Endothelial cell of umbilical vein (primary cell): ENCODE measurements at regions not wholly inside any gene's neighbourhood (a gene's known extent, or its start where the extent isn't known, plus 50 kb on each side); places are given as distances from the start of the nearest gene placed in this dataset.

Source experiments
- BruUV-seq: library from RNA; stranded (reverse); fragments of 400-500 nt; replicated peaks from 2 replicates; lab custom pipeline; 2021; lab: Mats Ljungman, UMichigan
- CTCF ChIA-PET: fragments of 300-600, 350-600 bp; sonication (Branson Sonifier 250); formaldehyde crosslinking; loops from one replicate; lab custom pipeline; 2021; ENCODE audit warnings: antibody characterized with exemption, inconsistent platforms; lab: Charles Lee
- POLR2A ChIA-PET: fragments of 300-600, 350-600 bp; sonication (Branson Sonifier 250); formaldehyde crosslinking; loops from one replicate; lab custom pipeline; 2021; ENCODE audit warnings: antibody characterized with exemption, inconsistent platforms; lab: Charles Lee
- DNase-seq: peaks from one replicate; pipeline ENCODE4 v3.0.0-alpha.2; 2011; ENCODE audit warnings: low read depth, low spot score
- FAIRE-seq: peaks from 2 replicates; lab custom pipeline; 2011; peaks lifted over from hg19 to GRCh38; lab: Jason Lieb, UNC
- H2AFZ ChIP-seq: 2 replicates; pipeline ENCODE4 v1.6.0; 2012; ENCODE audit warnings: low read depth, low read length, control low read depth, inconsistent platforms
- H3K27ac ChIP-seq: 2 replicates; pipeline ENCODE4 v1.5.1; 2011; ENCODE audit warnings: low read depth, mild to moderate bottlenecking, control low read depth, low read length, moderate library complexity; ENCODE audit not compliant: insufficient read depth
- H3K27me3 ChIP-seq, 2 experiments: 2 replicates each; pipeline versions ENCODE4 v1.6.0 to v1.6.1; 2011; ENCODE audit warnings: low read length in 2 of 2, mixed read lengths in 1 of 2; ENCODE audit not compliant: control insufficient read depth in 2 of 2, insufficient read depth in 2 of 2
- H3K36me3 ChIP-seq, 2 experiments: 2 replicates in 1 of 2; 3 replicates in 1 of 2; pipeline ENCODE4 v1.5.1; 2011; ENCODE audit warnings: low read length in 2 of 2, mild to moderate bottlenecking in 1 of 2, moderate library complexity in 1 of 2; ENCODE audit not compliant: control insufficient read depth in 2 of 2, insufficient read depth in 2 of 2; ENCODE audit errors: extremely low read depth in 1 of 2
- H3K4me1 ChIP-seq: 3 replicates; pipeline ENCODE4 v1.5.1; 2011; ENCODE audit warnings: mild to moderate bottlenecking, low read length; ENCODE audit not compliant: control insufficient read depth, insufficient read depth; ENCODE audit errors: extremely low read depth
- H3K4me2 ChIP-seq: 2 replicates; pipeline ENCODE4 v1.6.1; 2011; ENCODE audit warnings: low read length, control low read depth, mixed read lengths; ENCODE audit not compliant: insufficient read depth
- H3K4me3 ChIP-seq, 3 experiments: fragments of 200-600 bp in 1 of 3; sonication (generic), shearing (Covaris generic) in 1 of 3; replicated peaks in 1 of 3; 2 replicates each; pipeline ENCODE4 v1.5.1; 2011 to 2016; ENCODE audit warnings: control low read depth in 3 of 3, low read length in 3 of 3, mild to moderate bottlenecking in 2 of 3, inconsistent platforms in 1 of 3, low read depth in 1 of 3, moderate library complexity in 1 of 3; ENCODE audit not compliant: insufficient read depth in 1 of 3
- H3K79me2 ChIP-seq: 2 replicates; pipeline ENCODE4 v1.6.0; 2012; ENCODE audit warnings: low read length, inconsistent platforms; ENCODE audit not compliant: control insufficient read depth, insufficient read depth
- H3K9ac ChIP-seq: replicated peaks from 2 replicates; pipeline ENCODE3; 2011; ENCODE audit warnings: low read length, control low read depth; ENCODE audit not compliant: insufficient read depth; ENCODE audit errors: extremely low read depth
- H3K9me1 ChIP-seq: replicated peaks from 3 replicates; pipeline ENCODE4 v1.6.0; 2011; ENCODE audit warnings: mild to moderate bottlenecking, low read length; ENCODE audit not compliant: control insufficient read depth, insufficient read depth; ENCODE audit errors: extremely low read depth
- H3K9me3 ChIP-seq: replicated peaks from 2 replicates; pipeline ENCODE4 v1.5.1; 2012; ENCODE audit warnings: low read length, inconsistent platforms; ENCODE audit not compliant: control insufficient read depth, insufficient read depth
- H4K20me1 ChIP-seq: replicated peaks from 2 replicates; pipeline ENCODE3; 2011; ENCODE audit warnings: mild to moderate bottlenecking, low read length; ENCODE audit not compliant: control insufficient read depth, insufficient read depth; ENCODE audit errors: extremely low read depth
- CTCF ChIP-seq, 2 donors: IDR thresholded peaks; 1 replicate in 1 of 2; 2 replicates in 1 of 2; pipeline ENCODE4 v1.5.1; 2011; ENCODE audit warnings: low read length in 2 of 2, mild to moderate bottlenecking in 2 of 2, moderate library complexity in 2 of 2, control low read depth in 1 of 2, inconsistent platforms in 1 of 2, low read depth in 1 of 2; ENCODE audit not compliant: insufficient read depth in 1 of 2; ENCODE audit errors: extremely low read depth in 1 of 2
- EZH2 ChIP-seq: IDR thresholded peaks from 2 replicates; pipeline ENCODE4 v1.6.1; 2012; ENCODE audit warnings: borderline replicate concordance, low read depth, mild to moderate bottlenecking, moderate library complexity, low read length, inconsistent platforms; ENCODE audit not compliant: severe bottlenecking
- FOS ChIP-seq: IDR thresholded peaks from 2 replicates; pipeline ENCODE4 v1.6.1; 2011; ENCODE audit warnings: mild to moderate bottlenecking, low read length, moderate library complexity, borderline replicate concordance; ENCODE audit not compliant: insufficient read depth
- GATA2 ChIP-seq: IDR thresholded peaks from 2 replicates; pipeline ENCODE4 v1.7.0; 2011; ENCODE audit warnings: low read depth, mild to moderate bottlenecking, moderate library complexity, mixed read lengths, low read length; ENCODE audit not compliant: insufficient read length, insufficient read depth
- JUN ChIP-seq: IDR thresholded peaks from 2 replicates; pipeline ENCODE4 v1.6.1; 2011; ENCODE audit warnings: borderline replicate concordance, low read depth; ENCODE audit not compliant: insufficient read length, insufficient read depth
- MYC ChIP-seq: IDR thresholded peaks from one replicate; pipeline ENCODE4 v1.6.1; 2011; ENCODE audit warnings: mild to moderate bottlenecking, low read depth, low read length
- POLR2A ChIP-seq: IDR thresholded peaks from 2 replicates; pipeline ENCODE4 v1.6.1; 2012; ENCODE audit warnings: low read depth, mild to moderate bottlenecking, control low read depth, low read length
- POLR2AphosphoS5 ChIP-seq: IDR thresholded peaks from 2 replicates; pipeline ENCODE4 v1.6.1; 2012; ENCODE audit warnings: low read depth, mild to moderate bottlenecking, control low read depth, low read length, moderate library complexity; ENCODE audit not compliant: insufficient read depth
- dilution Hi-C: fragments of 300-500 bp; cut with MboI; formaldehyde crosslinking; loops from one replicate; pipeline ENCODE4 v1.15.0; 2019; ENCODE audit warnings: low sequenced_read_pairs; ENCODE audit not compliant: extremely low pct_ligation_motif_present
- intact Hi-C: fragments of 100-400 bp; cut with micrococcal nuclease; formaldehyde crosslinking; loops from one replicate; pipeline ENCODE4 v1.10.0; 2022
- TF ChIP-seq, protein P1 (sequence below): IDR thresholded peaks from 2 replicates; pipeline ENCODE4 v1.6.1; 2011; ENCODE audit not compliant: insufficient read depth, insufficient read length

- no TSS peak for BruUV-seq
- TF ChIP-seq JUN = no peak
- TF ChIP-seq EZH2 = no peak
- TF ChIP-seq POLR2AphosphoS5 = no peak
- no peak for TF ChIP-seq MYC
- no peak for TF ChIP-seq GATA2
- TF ChIP-seq CTCF (IDR thresholded peaks at IDR 0.05; ENCODE audit: extremely low read depth in 1 of 2, insufficient read depth in 1 of 2, low read depth in 1 of 2, low read length in 2 of 2) = no peak
- TF ChIP-seq, protein P1, sequence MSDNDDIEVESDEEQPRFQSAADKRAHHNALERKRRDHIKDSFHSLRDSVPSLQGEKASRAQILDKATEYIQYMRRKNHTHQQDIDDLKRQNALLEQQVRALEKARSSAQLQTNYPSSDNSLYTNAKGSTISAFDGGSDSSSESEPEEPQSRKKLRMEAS = no peak
- no peak for TF ChIP-seq FOS
- TF ChIP-seq POLR2A = no peak
- no peak overlapping the region for H3K4me2 ChIP-seq
- no peak overlapping the region for H2AFZ ChIP-seq
- FAIRE-seq (no peak), DNase-seq (no peak)
- no peaks in the 10 kb centered on the region for H3K79me2 ChIP-seq
- no peaks in the 10 kb centered on the region for H3K4me1 ChIP-seq
- intact Hi-C loops (no loop called here), dilution Hi-C loops (no loop called here)
- ChIA-PET CTCF (no interaction called here), POLR2A (no interaction called here)
- no peaks in the 10 kb centered on the region for H3K27me3 ChIP-seq
- H3K36me3 ChIP-seq = no peaks in the 10 kb centered on the region
- H3K9ac ChIP-seq = no peak overlapping the region
- H3K27ac ChIP-seq = no peak overlapping the region
- H3K9me3 ChIP-seq = no peaks in the 10 kb centered on the region
- H3K9me1 ChIP-seq = no peaks in the 10 kb centered on the region
- no peaks in the 10 kb centered on the region for H4K20me1 ChIP-seq
- H3K4me3 ChIP-seq = no peak overlapping the region
Observed at GRCh38 chr9:100761276-100761802, 183.5 kb downstream of the CAVIN4 start.
